NB4 (cell line): ENCODE measurements at regions not wholly inside any gene's neighbourhood (a gene's known extent, or its start where the extent isn't known, plus 50 kb on each side); places are given as distances from the start of the nearest gene placed in this dataset.

Experiments
- DNase-seq: peaks from one replicate; pipeline ENCODE4 v3.0.0; 2010; ENCODE audit warnings: low read depth
- H3K4me3 ChIP-seq: one replicate; pipeline ENCODE4 v1.5.1; 2011; ENCODE audit warnings: mild to moderate bottlenecking, low read depth, low read length, moderate library complexity
- MYC ChIP-seq: IDR thresholded peaks from 2 replicates; pipeline ENCODE4 v1.6.1; 2011; ENCODE audit warnings: low read depth, low read length
- POLR2A ChIP-seq: IDR thresholded peaks from 2 replicates; pipeline ENCODE4 v1.6.1; 2011; ENCODE audit warnings: mild to moderate bottlenecking; ENCODE audit not compliant: insufficient read length; ENCODE audit errors: extremely low read depth
- TF ChIP-seq, protein P1 (sequence below): IDR thresholded peaks from 2 replicates; pipeline ENCODE4 v1.6.1; 2011; ENCODE audit warnings: low read depth, low read length
- TF ChIP-seq, protein P2 (sequence below): IDR thresholded peaks from one replicate; pipeline ENCODE4 v1.5.1; 2012; ENCODE audit warnings: low read depth, low read length

DNA sequence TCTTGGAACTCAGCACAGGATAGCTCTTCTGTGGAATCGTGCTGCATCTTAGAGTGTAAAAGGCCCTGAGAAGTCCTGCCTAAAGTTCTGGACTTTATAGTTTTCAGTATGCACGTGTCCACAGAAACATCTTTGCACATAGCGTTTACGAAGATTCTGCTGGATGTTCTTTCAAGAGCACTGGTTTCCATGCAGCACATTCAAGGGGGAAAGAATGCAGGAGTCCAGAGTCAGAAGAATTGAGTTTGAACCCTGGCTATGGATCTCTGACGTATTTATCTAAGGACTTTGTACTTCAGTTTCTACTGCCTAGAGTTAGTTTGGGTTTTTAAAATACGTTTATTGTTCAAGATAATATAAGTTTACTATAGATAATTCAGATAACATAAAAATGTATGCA, 282.8 kb upstream of the ZMIZ1 start:
- TF ChIP-seq POLR2A (no peak), MYC (no peak)
- TF ChIP-seq, protein P1, sequence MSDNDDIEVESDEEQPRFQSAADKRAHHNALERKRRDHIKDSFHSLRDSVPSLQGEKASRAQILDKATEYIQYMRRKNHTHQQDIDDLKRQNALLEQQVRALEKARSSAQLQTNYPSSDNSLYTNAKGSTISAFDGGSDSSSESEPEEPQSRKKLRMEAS = no peak
- TF ChIP-seq, protein P2, sequence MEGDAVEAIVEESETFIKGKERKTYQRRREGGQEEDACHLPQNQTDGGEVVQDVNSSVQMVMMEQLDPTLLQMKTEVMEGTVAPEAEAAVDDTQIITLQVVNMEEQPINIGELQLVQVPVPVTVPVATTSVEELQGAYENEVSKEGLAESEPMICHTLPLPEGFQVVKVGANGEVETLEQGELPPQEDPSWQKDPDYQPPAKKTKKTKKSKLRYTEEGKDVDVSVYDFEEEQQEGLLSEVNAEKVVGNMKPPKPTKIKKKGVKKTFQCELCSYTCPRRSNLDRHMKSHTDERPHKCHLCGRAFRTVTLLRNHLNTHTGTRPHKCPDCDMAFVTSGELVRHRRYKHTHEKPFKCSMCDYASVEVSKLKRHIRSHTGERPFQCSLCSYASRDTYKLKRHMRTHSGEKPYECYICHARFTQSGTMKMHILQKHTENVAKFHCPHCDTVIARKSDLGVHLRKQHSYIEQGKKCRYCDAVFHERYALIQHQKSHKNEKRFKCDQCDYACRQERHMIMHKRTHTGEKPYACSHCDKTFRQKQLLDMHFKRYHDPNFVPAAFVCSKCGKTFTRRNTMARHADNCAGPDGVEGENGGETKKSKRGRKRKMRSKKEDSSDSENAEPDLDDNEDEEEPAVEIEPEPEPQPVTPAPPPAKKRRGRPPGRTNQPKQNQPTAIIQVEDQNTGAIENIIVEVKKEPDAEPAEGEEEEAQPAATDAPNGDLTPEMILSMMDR = no peak
- no peak for DNase-seq
- no peak overlapping the region for H3K4me3 ChIP-seq

DNA sequence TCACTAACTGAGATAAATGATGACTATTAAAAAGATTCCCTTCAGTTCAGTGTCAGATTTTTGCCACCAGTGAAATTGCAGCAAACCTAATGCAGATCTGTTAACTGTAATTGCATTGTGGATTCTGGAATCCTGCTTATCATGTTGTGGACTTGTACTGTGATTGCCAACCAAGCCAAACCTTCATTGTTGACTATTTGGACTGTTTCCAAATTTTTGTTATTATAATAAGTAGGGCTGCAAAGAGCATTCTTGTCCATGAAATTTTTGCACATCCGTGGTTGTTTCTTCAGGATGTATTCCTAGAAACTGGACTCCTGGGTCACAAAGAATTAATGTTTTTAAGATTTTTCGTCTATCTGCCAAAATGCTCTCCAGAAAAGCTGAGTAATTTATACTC, 281.6 kb upstream of the ZMIZ1 start:
- no peak for DNase-seq
- H3K4me3 ChIP-seq = no peak overlapping the region
- TF ChIP-seq POLR2A = no peak
- TF ChIP-seq, protein P1 = no peak

DNA sequence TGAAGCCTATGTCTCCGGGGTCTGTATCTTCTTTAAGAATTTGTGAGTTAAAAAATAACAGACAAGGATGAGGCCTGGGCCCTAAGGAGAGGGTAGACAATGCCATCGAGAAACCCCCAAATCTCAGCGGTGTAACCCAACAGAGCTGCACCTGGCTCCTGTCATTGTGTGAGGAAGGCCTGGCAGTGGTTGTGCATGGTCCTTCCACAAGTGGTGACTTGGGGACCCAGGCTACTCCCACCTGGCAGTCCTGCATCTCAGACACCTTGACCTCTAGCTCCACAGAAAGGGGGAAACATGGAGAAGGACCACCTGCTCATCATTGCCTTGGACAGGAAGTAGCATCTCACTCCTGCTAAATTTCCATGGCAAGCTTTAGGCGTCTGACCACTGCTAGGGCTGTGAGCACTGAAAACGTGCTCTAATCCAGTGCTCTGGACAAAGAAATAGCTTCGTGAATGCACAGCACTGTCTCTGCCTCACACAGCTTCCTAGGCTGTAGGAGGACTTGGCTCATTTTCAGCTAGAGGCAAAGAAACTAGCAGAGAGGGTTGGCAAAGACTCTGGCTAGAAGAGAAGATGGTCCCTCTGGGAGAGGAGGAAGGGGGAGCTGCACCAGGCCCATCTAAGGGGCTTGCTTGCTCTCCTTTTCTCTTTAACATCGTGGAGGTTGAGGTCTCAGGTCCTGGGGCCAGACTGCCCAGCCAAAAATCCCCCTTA, 273.9 kb upstream of the ZMIZ1 start:
- no peak for DNase-seq
- TF ChIP-seq POLR2A = no peak
- H3K4me3 ChIP-seq = no peak overlapping the region

DNA sequence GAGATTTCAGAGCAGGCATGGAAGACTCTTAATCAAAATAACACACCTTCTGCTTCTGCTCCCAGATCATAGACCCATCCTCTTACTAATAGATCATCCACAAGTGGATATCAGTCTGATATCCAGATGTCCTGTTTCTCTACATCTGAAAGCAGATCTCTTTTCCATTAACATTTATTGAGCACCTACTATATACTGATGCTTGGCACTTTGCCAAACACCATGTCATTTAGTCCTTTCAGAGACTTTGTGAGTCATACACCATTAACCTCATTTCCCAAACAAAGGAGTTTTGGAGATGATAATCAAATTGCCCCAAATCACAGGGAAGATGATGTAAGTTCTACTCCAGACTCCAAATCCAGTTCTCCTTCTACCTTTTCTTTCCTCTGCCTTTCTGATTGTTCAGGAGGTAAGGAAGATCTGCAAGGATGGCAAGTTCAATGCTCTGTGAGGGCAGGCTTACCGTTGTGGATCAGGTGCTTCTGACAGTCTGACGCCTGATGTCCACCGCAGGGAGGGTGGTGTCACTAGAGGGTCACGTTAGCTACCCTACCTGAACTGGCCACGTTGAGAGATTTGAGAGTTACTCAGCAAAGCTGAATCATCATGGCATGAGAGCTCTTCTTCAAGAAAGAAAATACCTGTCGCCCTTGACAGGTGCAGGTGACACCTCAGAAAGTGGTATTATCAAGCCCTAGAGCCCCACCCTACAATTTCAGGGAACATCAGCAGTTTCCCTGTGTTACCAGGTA, 269.6 kb upstream of the ZMIZ1 start:
- TF ChIP-seq MYC = no peak
- TF ChIP-seq, protein P1 = no peak
- no peak for TF ChIP-seq POLR2A
- TF ChIP-seq, protein P2 = no peak
- no peak for DNase-seq
- no peak overlapping the region for H3K4me3 ChIP-seq

DNA sequence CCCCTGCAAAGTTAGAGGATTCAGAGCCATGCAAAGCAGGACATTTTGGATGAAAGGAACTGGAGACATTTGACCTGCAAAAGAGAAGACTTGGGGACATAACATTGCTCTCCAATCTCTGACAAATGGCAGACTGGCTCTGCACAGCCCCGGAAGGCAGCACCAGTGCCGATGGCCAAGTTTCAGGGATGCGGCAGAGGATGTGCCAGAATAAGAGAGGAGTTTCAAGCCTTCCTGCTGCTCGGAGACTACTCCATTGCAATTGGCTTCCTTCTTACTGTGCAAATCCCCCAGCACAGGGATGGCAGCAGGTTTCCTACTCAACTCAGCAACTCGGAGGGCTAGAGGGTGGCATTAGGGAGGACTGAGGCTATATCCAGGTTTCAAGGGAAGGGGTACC, 268.8 kb upstream of the ZMIZ1 start:
- no peak for DNase-seq
- H3K4me3 ChIP-seq = no peak overlapping the region
- no peak for TF ChIP-seq MYC
- TF ChIP-seq POLR2A = no peak
- TF ChIP-seq, protein P1 = no peak
- TF ChIP-seq, protein P2 = no peak

DNA sequence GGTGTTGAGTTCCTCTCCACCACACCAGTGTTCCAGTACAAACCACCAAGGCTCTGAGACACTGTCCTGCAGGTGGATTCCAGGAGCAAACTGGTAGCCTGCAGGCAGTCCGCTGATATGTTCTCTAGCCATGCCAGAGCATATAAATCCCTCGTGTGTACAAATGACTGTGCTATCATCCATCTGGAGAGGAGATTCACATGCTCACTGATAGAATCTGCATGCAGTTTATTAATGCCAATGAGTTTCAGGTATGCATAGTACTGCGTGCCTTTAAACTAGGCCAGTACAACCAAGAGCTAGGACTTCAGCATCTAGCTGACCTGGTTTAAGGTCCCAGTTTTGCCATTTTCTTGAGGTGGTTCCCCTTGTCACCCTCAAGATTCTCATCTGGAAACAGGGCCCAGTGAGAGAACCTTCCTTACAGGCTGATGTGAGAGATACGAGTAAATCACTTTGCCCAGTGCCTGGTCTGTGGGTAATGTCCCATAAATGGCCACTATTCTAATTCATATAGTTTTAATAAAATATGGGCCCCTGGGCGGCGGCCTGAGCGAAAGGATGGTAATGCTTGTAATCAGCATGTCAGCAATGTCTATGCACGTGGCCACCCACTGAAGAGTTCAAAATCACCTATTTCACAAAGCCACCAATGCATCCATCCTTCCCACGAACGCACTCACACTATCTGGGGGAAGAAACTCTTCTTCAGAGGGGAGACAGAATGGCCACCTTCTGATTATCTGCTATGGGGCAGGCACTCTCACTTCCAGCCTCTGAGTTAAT, 268.0 kb upstream of the ZMIZ1 start:
- DNase-seq = no peak
- no peak overlapping the region for H3K4me3 ChIP-seq
- TF ChIP-seq, protein P2 = no peak
- TF ChIP-seq MYC (no peak), POLR2A (no peak)
- TF ChIP-seq, protein P1 = no peak
